Large intestine (tissue), 3 donors: ENCODE measurements at regions not wholly inside any gene's neighbourhood (a gene's known extent, or its start where the extent isn't known, plus 50 kb on each side); places are given as distances from the start of the nearest gene placed in this dataset.

Source experiments
- DNase-seq, 2 donors: peaks; one replicate each; pipeline versions ENCODE4 v3.0.0 to v3.0.0-alpha.2; 2013
- H3K27ac ChIP-seq: one replicate; pipeline ENCODE4 v1.5.1; 2013; ENCODE audit warnings: low read length
- H3K27me3 ChIP-seq: 2 replicates; pipeline ENCODE4 v1.6.1; 2013; ENCODE audit warnings: low read length; ENCODE audit not compliant: control insufficient read depth, insufficient read depth
- H3K36me3 ChIP-seq: 2 replicates; pipeline ENCODE4 v1.6.1; 2013; ENCODE audit warnings: low read length; ENCODE audit not compliant: control insufficient read depth, insufficient read depth
- H3K4me1 ChIP-seq: one replicate; pipeline ENCODE4 v1.6.1; 2013; ENCODE audit warnings: low read length; ENCODE audit not compliant: control insufficient read depth, insufficient read depth
- H3K4me3 ChIP-seq: one replicate; pipeline ENCODE4 v1.5.1; 2013; ENCODE audit warnings: low read length
- H3K9me3 ChIP-seq: one replicate; pipeline ENCODE4 v1.6.1; 2013; ENCODE audit warnings: mild to moderate bottlenecking, low read depth, low read length, moderate library complexity; ENCODE audit not compliant: control insufficient read depth
- WGBS: methylation state at CpG from one replicate; pipeline ENCODE4 v1.1.5; 2013; ENCODE audit warnings: low lambda C conversion rate; ENCODE audit not compliant: insufficient coverage; 5-methylcytosine and 5-hydroxymethylcytosine counted together

DNA sequence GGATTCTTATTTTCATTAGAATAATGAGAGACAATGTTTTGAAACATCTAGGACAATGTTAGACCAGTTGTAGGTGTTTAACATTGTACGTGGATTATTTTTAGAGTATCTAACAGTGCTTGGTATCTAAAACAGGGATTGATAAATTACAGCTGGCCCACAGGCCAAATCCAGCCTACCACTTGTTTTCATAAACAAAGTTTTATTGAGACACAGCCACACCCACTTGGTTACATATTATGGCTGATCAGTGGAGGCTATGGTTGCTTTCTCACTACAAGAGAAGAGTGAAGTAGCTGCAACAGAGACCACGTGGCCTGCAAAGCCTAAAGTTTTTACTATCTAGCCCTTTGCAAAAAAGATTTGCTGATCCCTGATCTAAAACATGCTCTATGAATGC lies 223.1 kb upstream of the CTNNB1 start:
- Histone ChIP-seq H3K4me1 (peaks cover 8% of the 10 kb centered on the region), H3K36me3 (no peaks in the 10 kb centered on the region), H3K27me3 (no peaks in the 10 kb centered on the region), H3K4me3 (no peak overlapping the region), H3K27ac (no peak overlapping the region), H3K9me3 (no peaks in the 10 kb centered on the region)
- WGBS = 100% methylated on average over 1 of the region's 2 CpGs
- DNase-seq = no peak

DNA sequence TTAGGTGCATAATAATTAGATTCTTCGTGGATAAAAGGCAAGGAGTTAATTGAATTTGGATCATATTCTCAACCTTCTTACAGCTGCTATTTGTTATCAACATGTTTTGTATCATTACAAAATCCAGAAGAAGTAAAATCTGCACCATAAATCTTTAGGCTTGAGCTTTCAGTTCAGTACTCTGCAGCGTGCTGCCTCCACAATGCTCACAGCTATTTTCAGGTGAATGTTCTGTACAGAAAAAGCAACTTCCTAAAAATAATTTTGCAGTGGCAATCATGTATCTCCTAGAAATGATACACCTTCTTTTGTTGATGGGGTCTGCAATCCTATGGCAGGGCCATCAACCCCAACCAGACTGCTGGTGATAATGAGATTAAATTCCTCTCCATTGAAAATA lies 220.9 kb upstream of the CTNNB1 start:
- Histone ChIP-seq H3K27ac (no peak overlapping the region), H3K4me3 (no peak overlapping the region), H3K36me3 (no peaks in the 10 kb centered on the region), H3K27me3 (no peaks in the 10 kb centered on the region), H3K9me3 (no peaks in the 10 kb centered on the region), H3K4me1 (no peaks in the 10 kb centered on the region)
- no peak for DNase-seq
- WGBS = no CpG with 5 or more reads among the region's 2 CpGs

DNA sequence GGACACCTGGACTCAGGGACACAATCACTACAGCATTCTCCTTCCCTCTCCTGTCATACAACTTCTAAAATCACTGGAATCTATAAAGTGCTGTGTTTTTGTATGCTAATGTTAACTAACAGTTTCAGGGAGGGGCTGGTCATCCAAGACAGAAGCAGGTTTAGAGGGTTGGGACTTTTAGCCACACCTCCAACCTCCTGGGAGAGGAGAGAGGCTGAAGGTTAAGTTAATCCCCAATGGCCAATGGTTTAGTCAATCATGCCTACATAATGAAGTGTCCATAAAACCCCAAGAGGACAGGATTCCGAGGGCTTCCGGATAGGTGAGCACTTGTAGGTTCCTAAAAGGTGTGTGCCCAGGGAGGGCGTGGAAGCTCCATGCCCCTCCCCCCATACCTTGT lies 219.3 kb upstream of the CTNNB1 start:
- no CpG with 5 or more reads among the region's 3 CpGs for WGBS
- Histone ChIP-seq H3K9me3 (no peaks in the 10 kb centered on the region), H3K27me3 (no peaks in the 10 kb centered on the region), H3K4me3 (no peak overlapping the region), H3K4me1 (no peaks in the 10 kb centered on the region), H3K36me3 (no peaks in the 10 kb centered on the region), H3K27ac (no peak overlapping the region)
- no peak for DNase-seq

- WGBS = no CpG with 5 or more reads among the region's 4 CpGs
- no peak overlapping the region for H3K4me3 ChIP-seq
These were observed 218.8 kb upstream of the CTNNB1 start for GRCh38 chr3:40980467-40980866.

DNA sequence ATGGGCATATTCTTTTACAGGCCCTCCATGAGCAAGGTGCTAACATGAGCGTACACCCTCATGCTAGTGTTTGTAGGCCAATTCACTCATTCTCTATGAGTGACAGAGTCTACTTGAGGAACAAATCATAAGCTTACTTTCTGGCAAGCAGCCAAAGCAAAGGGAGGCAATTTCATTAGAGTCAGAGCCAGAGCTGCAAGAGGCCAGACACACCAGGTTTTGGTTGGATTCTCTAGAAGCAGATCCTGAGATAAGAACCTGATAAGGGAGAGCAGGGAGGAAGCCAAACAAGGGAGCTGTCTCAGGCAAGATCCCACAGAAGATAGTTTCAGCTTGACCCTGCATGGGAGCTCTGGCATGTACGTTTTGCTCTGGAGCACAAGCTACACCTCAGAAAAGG lies 214.1 kb upstream of the CTNNB1 start:
- H3K36me3 ChIP-seq = no peaks in the 10 kb centered on the region
- no peak overlapping the region for H3K4me3 ChIP-seq
- H3K4me1 ChIP-seq = no peaks in the 10 kb centered on the region
- no peaks in the 10 kb centered on the region for H3K27me3 ChIP-seq
- DNase-seq = peak; percentile 18 to 60
- no peak overlapping the region for H3K27ac ChIP-seq
- no CpG with 5 or more reads among the region's 2 CpGs for WGBS
- no peaks in the 10 kb centered on the region for H3K9me3 ChIP-seq

More at GRCh38 chr3:40980467-40980866, 218.8 kb upstream of the CTNNB1 start:
- no peak for DNase-seq
- H3K36me3 ChIP-seq = no peaks in the 10 kb centered on the region
- H3K27me3 ChIP-seq = no peaks in the 10 kb centered on the region
- H3K4me1 ChIP-seq = no peaks in the 10 kb centered on the region
- H3K27ac ChIP-seq = no peak overlapping the region
- no peaks in the 10 kb centered on the region for H3K9me3 ChIP-seq

GRCh38 chr3:40988468-40988867 lies 210.8 kb upstream of the CTNNB1 start:
- no peak overlapping the region for H3K27ac ChIP-seq
- H3K4me3 ChIP-seq = no peak overlapping the region
- no peaks in the 10 kb centered on the region for H3K9me3 ChIP-seq
- WGBS = no CpG with 5 or more reads among the region's 1 CpG
- no peaks in the 10 kb centered on the region for H3K36me3 ChIP-seq
- no peaks in the 10 kb centered on the region for H3K4me1 ChIP-seq
- no peak for DNase-seq
- H3K27me3 ChIP-seq = no peaks in the 10 kb centered on the region

DNA sequence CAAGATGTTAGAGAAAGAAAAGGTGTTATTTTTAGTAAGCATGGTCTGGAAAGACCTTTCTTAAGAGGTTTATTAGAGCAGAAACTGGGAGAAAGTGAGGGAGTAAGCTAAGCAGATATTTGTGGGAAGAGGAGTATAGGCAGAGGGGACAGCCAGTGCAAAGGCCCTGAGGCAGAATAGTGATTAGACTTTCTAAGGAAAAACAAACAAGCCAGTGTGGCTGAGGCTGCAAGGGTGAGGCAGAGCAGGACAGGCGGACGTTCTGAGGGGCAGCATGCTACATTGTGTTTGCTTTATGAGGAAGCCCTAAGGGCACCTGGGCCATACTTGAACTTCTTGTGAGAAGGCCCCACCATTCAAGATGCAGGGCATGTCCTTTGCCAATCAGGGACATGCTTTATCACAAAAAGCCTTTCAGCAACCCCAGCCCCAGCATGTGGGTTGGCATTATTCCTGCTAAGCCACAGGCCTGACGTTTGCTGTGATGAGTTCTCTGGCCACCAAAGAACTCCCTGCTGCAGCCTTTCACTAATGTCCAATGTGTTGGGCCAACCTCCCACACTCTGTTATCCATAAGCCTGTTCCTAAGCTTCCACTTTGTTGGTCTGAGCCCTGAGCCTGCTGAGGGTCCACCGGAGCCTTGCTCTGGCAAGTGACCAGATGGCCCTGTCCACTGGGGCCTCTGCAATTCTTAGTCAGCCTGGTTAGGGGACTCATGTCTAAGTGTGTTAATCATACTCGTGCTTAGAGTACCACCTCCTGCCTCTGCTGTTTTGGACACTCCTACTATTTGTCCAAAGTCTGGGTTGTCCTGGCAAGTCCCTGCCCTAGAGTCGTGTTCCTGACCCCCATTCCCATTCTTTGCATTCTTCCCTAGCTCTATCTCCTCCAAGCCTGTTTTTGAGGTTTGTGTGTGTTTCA lies 209.9 kb upstream of the CTNNB1 start:
- no peak overlapping the region for H3K4me3 ChIP-seq
- no peaks in the 10 kb centered on the region for H3K9me3 ChIP-seq

DNA sequence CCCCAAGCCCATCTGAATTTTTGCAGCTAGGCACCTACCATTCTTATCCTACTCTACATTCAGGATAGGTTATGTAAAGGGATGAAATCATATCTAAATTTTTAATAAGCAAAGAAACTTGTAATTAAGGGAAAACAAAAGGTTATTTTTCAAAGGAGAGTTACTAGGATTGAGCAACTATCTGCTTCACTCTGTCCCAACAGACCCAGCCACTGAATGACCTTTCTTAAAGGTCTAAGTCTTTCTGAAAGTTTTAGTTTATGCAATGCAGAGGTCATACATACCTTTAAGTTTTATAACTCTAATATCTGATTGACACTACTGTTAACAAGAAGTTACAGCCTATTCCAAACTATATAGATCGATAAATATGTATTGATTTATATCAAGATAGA lies 209.2 kb upstream of the CTNNB1 start:
- Histone ChIP-seq H3K36me3 (no peaks in the 10 kb centered on the region), H3K4me1 (no peaks in the 10 kb centered on the region), H3K4me3 (no peak overlapping the region), H3K27ac (no peak overlapping the region), H3K9me3 (no peaks in the 10 kb centered on the region), H3K27me3 (no peaks in the 10 kb centered on the region)
- whole genome bisulfite sequencing = no CpG with 5 or more reads among the region's 1 CpG
- no peak for DNase-seq

More for the DNA sequence above, 209.9 kb upstream of the CTNNB1 start:
- Histone ChIP-seq H3K27ac (no peak overlapping the region), H3K36me3 (no peaks in the 10 kb centered on the region), H3K4me1 (no peaks in the 10 kb centered on the region), H3K27me3 (no peaks in the 10 kb centered on the region)
- no CpG with 5 or more reads among the region's 6 CpGs for WGBS
- DNase-seq = no peak

DNA sequence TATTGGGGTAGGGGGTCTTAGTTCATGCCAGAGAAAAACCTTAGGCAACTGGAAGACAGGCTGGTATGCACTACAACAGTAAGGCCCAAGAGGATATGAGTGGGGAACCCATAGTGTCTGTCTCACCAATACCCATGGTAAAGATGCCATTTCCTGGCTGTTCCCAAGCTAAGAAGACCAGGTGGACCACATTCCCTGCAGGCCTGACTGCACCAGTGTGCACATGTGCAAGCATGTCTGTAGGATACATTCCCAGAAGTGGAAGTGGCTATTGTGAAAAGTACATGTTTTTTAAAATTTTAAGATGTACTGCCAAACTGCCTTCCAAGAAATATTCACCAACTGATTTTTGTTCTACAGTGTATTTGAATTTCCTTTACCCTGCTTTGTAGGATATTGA lies 207.3 kb upstream of the CTNNB1 start:
- no peaks in the 10 kb centered on the region for H3K4me1 ChIP-seq
- H3K4me3 ChIP-seq = no peak overlapping the region
- H3K36me3 ChIP-seq = no peaks in the 10 kb centered on the region
- H3K27me3 ChIP-seq = no peaks in the 10 kb centered on the region
- no peak overlapping the region for H3K27ac ChIP-seq
- DNase-seq = no peak
- H3K9me3 ChIP-seq = no peaks in the 10 kb centered on the region

DNA sequence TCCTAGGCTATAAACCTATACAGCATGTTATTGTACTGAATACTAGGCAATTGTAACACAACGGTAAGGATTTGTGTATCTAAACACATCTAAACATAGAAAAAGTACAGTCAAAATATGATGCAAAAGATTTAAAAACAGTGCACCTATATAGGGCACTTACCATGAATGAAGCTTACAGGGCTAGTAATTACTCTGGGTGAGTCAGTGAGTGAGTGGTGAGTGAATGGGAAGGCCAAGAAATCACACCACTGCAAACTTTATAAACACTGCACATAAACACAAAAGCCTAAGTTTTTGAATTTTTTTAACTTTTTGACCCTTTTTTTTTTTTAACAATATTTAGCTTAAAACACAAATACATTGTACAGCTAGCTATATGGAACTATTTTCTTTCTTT lies 204.7 kb upstream of the CTNNB1 start:
- Histone ChIP-seq H3K4me1 (no peaks in the 10 kb centered on the region), H3K27ac (no peak overlapping the region), H3K27me3 (no peaks in the 10 kb centered on the region), H3K36me3 (no peaks in the 10 kb centered on the region), H3K4me3 (no peak overlapping the region), H3K9me3 (no peaks in the 10 kb centered on the region)
- DNase-seq = no peak
- WGBS = no CpG with 5 or more reads among the region's 1 CpG

DNA sequence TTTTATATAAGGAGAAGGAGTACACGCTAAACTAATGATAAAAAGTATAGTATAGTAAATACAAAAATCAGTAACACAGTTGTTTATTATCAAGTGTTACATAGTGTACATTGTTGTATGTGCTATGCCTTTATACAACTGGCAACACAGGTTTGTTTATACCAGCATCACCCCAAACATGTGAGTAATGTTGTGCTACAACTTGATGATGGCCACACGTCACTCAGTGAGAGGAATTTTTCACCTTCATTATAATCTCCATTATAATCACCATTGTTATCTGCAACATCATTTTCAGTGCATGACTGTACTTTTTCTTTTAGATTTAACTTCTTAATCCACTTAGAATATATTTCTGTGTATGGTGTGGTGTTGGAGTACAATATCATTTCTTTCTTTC lies 204.0 kb upstream of the CTNNB1 start:
- DNase-seq = no peak
- Histone ChIP-seq H3K4me3 (no peak overlapping the region), H3K27ac (no peak overlapping the region), H3K36me3 (no peaks in the 10 kb centered on the region), H3K27me3 (no peaks in the 10 kb centered on the region), H3K4me1 (no peaks in the 10 kb centered on the region), H3K9me3 (no peaks in the 10 kb centered on the region)
- no CpG with 5 or more reads among the region's 2 CpGs for WGBS
